Common myeloid progenitor, CD34-positive (primary cell): ENCODE measurements at regions not wholly inside any gene's neighbourhood (a gene's known extent, or its start where the extent isn't known, plus 50 kb on each side); places are given as distances from the start of the nearest gene placed in this dataset.

Source experiments
- CTCF ChIA-PET: fragments of 350-600 bp; sonication (Branson Sonifier 250); formaldehyde crosslinking; loops from one replicate; lab custom pipeline; 2021; ENCODE audit warnings: antibody characterized with exemption; lab: Charles Lee
- POLR2A ChIA-PET: fragments of 350-600 bp; sonication (Branson Sonifier 250); formaldehyde crosslinking; loops from one replicate; lab custom pipeline; 2021; ENCODE audit warnings: antibody characterized with exemption; lab: Charles Lee
- DNase-seq, 3 donors: peaks; one replicate each; pipeline versions ENCODE4 v3.0.0 to v3.0.0-alpha.2; 2013
- H3K27ac ChIP-seq, 2 experiments: 1 replicate in 1 of 2; 2 replicates in 1 of 2; pipeline ENCODE4 v1.7.0; 2013; ENCODE audit warnings: inconsistent platforms in 2 of 2, low read length in 2 of 2, mild to moderate bottlenecking in 2 of 2, low read depth in 1 of 2, moderate library complexity in 1 of 2; ENCODE audit not compliant: severe bottlenecking in 2 of 2, insufficient read depth in 1 of 2, poor library complexity in 1 of 2
- H3K27me3 ChIP-seq, 5 experiments: replicated peaks in 2 of 5; 1 replicate in 3 of 5; 2 replicates in 2 of 5; pipeline versions ENCODE4 v1.6.1 to v1.7.0; 2013; ENCODE audit warnings: low read length in 4 of 5, mild to moderate bottlenecking in 2 of 5, moderate library complexity in 2 of 5, inconsistent platforms in 1 of 5; ENCODE audit not compliant: insufficient read depth in 5 of 5, control insufficient read depth in 4 of 5
- H3K36me3 ChIP-seq, 4 experiments: 1 replicate in 2 of 4; 2 replicates in 2 of 4; pipeline versions ENCODE4 v1.6.1 to v1.7.0; 2013; ENCODE audit warnings: low read length in 3 of 4, control low read depth in 1 of 4, mild to moderate bottlenecking in 1 of 4; ENCODE audit not compliant: control insufficient read depth in 4 of 4, insufficient read depth in 4 of 4
- H3K4me1 ChIP-seq, 4 experiments: 1 replicate in 3 of 4; 2 replicates in 1 of 4; pipeline versions ENCODE4 v1.6.1 to v1.7.1; 2013; ENCODE audit warnings: low read length in 3 of 4, mild to moderate bottlenecking in 3 of 4, control low read depth in 1 of 4, inconsistent platforms in 1 of 4, moderate library complexity in 1 of 4; ENCODE audit not compliant: control insufficient read depth in 4 of 4, insufficient read depth in 4 of 4; ENCODE audit errors: control extremely low read depth in 1 of 4
- H3K4me3 ChIP-seq, 7 experiments: 1 replicate in 4 of 7; 2 replicates in 3 of 7; pipeline versions ENCODE4 v1.5.1 to v1.7.0; 2013; ENCODE audit warnings: mild to moderate bottlenecking in 7 of 7, low read length in 6 of 7, moderate library complexity in 6 of 7, inconsistent platforms in 2 of 7, low read depth in 2 of 7, control low read depth in 1 of 7; ENCODE audit not compliant: insufficient read depth in 4 of 7, control insufficient read depth in 1 of 7; ENCODE audit errors: extremely low read depth in 1 of 7
- H3K9me3 ChIP-seq, 5 experiments: 1 replicate in 4 of 5; 2 replicates in 1 of 5; pipeline versions ENCODE4 v1.6.1 to v1.7.1; 2013; ENCODE audit warnings: low read length in 4 of 5, mild to moderate bottlenecking in 2 of 5, inconsistent platforms in 1 of 5, low read depth in 1 of 5, moderate library complexity in 1 of 5; ENCODE audit not compliant: control insufficient read depth in 4 of 5, insufficient read depth in 2 of 5; ENCODE audit errors: control extremely low read depth in 1 of 5
- WGBS: methylation state at CpG from one replicate; pipeline ENCODE4 v1.1.5; 2013; ENCODE audit not compliant: insufficient coverage; 5-methylcytosine and 5-hydroxymethylcytosine counted together

DNA sequence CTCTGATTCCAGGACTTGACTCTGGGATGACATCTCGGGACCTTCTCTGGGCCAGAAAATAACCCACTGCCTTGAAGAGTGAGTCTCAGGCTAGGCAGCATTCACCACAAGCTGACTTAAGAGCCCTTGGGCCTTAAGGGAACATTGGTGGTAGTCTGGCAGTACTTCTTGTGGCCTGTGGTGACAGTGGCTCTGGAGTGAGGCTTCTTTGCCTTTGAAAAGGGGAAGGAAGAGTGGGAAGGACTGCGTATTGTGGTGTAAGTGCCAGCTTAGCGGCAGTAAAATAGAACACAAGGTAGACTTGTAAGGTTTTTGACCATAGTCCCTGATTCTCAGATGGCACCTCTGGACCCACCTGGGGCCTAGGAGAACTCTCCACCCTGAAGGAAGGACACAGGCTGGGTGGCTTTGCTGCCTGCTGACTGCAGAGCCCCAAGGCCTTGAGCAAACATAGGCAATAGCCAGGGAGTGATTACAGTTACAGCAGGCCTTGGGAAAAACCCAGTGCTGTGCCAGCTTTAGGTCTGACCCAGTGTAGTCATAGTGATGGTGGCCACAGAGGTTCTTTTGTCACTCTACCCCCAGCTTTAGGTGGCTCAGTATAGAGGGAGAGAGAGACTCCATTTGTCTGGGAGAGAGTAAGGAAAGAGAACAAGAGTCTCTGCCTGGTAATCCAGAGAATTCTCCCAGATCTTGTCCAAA is 483.9 kb downstream of the SH2D4B start:
- H3K27me3 ChIP-seq = no peaks in the 10 kb centered on the region
- H3K4me3 ChIP-seq = no peak overlapping the region
- peak; percentile 71 to 92 (median 91) for DNase-seq
- no peaks in the 10 kb centered on the region for H3K36me3 ChIP-seq
- CTCF ChIA-PET = interaction anchor here (1.4 to 1.5 kb wide), 2 partner anchors 97 to 359 kb away, joined by 3 to 4 read pairs; no protein-coding TSS in a partner anchor
- peaks cover 0 to 15% (median 10%) of the 10 kb centered on the region in 4 experiments for H3K4me1 ChIP-seq
- POLR2A ChIA-PET = interaction anchor here (0.6 kb wide), 1 partner anchor 9 kb away, joined by 3 read pairs; no protein-coding TSS in a partner anchor
- 24% methylated on average over 3 of the region's 3 CpGs for WGBS
- no peaks in the 10 kb centered on the region for H3K9me3 ChIP-seq
- H3K27ac ChIP-seq = no peak overlapping the region

GRCh38 chr10:81026591-81026990 is 488.9 kb downstream of the SH2D4B start:
- DNase-seq = no peak
- Histone ChIP-seq H3K27me3 (peaks cover 0 to 3% (median 0%) of the 10 kb centered on the region in 5 experiments), H3K27ac (no peak overlapping the region), H3K4me1 (peaks cover 0 to 5% (median 2%) of the 10 kb centered on the region in 4 experiments), H3K4me3 (no peak overlapping the region), H3K9me3 (no peaks in the 10 kb centered on the region), H3K36me3 (no peaks in the 10 kb centered on the region)
- WGBS = no CpG with 5 or more reads among the region's 3 CpGs
- CTCF ChIA-PET = interaction anchor here (0.7 kb wide), 2 partner anchors 13 to 153 kb away, joined by 3 read pairs; no protein-coding TSS in a partner anchor
- POLR2A ChIA-PET = no interaction called here

- no peaks in the 10 kb centered on the region for H3K36me3 ChIP-seq
- 100% methylated on average over 1 of the region's 1 CpG for WGBS
- H3K4me3 ChIP-seq = no peak overlapping the region
- no peak for DNase-seq
- no peaks in the 10 kb centered on the region for H3K9me3 ChIP-seq
- no peak overlapping the region for H3K27ac ChIP-seq
- H3K4me1 ChIP-seq = no peaks in the 10 kb centered on the region
- H3K27me3 ChIP-seq = peaks cover 0 to 3% (median 0%) of the 10 kb centered on the region in 5 experiments
- ChIA-PET CTCF (interaction anchor here (0.7 kb wide), 1 partner anchor 13 kb away, joined by 3 read pairs; no protein-coding TSS in a partner anchor), POLR2A (no interaction called here)
These were observed 489.5 kb downstream of the SH2D4B start for GRCh38 chr10:81027223-81027622.

GRCh38 chr10:81027706-81028105 is 490.0 kb downstream of the SH2D4B start:
- no peak overlapping the region for H3K27ac ChIP-seq
- H3K4me3 ChIP-seq = no peak overlapping the region
- DNase-seq = no peak
- peaks cover 0 to 3% (median 0%) of the 10 kb centered on the region in 5 experiments for H3K27me3 ChIP-seq
- no peaks in the 10 kb centered on the region for H3K36me3 ChIP-seq
- H3K4me1 ChIP-seq = no peaks in the 10 kb centered on the region
- CTCF ChIA-PET = no interaction called here
- POLR2A ChIA-PET = no interaction called here
- 100% methylated on average over 3 of the region's 4 CpGs for WGBS
- no peaks in the 10 kb centered on the region for H3K9me3 ChIP-seq

DNA sequence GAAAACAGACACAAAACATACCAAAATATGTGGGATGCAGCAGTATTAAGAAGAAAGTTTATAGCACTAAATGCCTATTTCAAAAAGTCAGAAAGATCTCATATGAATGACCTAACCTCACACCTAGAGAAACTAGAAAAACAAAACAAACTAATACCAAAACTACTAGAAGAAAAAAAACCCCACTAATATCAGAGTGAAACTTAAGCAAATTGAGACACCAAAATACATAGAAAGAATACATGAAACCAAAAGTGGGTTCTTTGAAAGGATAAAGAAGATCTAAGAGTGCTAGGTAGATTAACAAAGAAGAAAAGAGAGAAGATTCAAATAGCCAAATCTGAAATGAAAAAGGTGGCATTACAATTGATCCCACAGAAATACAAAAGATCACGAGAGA is 494.1 kb downstream of the SH2D4B start:
- Histone ChIP-seq H3K9me3 (peaks cover 0 to under 1% (median 0%) of the 10 kb centered on the region in 5 experiments), H3K36me3 (no peaks in the 10 kb centered on the region), H3K4me1 (no peaks in the 10 kb centered on the region), H3K27ac (no peak overlapping the region), H3K4me3 (no peak overlapping the region), H3K27me3 (peaks cover 0 to 6% (median 0%) of the 10 kb centered on the region in 5 experiments)
- no peak for DNase-seq
- no CpG with 5 or more reads among the region's 1 CpG for WGBS
- POLR2A ChIA-PET = no interaction called here
- CTCF ChIA-PET = no interaction called here

- Histone ChIP-seq H3K27ac (no peak overlapping the region), H3K27me3 (peaks cover 0 to 6% (median 0%) of the 10 kb centered on the region in 5 experiments), H3K4me1 (no peaks in the 10 kb centered on the region), H3K9me3 (peaks cover 0 to 4% (median 0%) of the 10 kb centered on the region in 5 experiments), H3K36me3 (no peaks in the 10 kb centered on the region), H3K4me3 (no peak overlapping the region)
- no CpG with 5 or more reads among the region's 4 CpGs for WGBS
- POLR2A ChIA-PET = no interaction called here
- CTCF ChIA-PET = no interaction called here
- DNase-seq = peak in 2 of 3 donors; percentile 46 to 49
These were observed 496.7 kb downstream of the SH2D4B start for GRCh38 chr10:81034383-81034782.

GRCh38 chr10:81036257-81036656 is 498.6 kb downstream of the SH2D4B start:
- peaks cover 0 to 4% (median 0%) of the 10 kb centered on the region in 5 experiments for H3K9me3 ChIP-seq
- H3K4me1 ChIP-seq = no peaks in the 10 kb centered on the region
- ChIA-PET CTCF (no interaction called here), POLR2A (no interaction called here)
- 88% methylated on average over 1 of the region's 3 CpGs for WGBS
- H3K36me3 ChIP-seq = no peaks in the 10 kb centered on the region
- H3K27ac ChIP-seq = no peak overlapping the region
- H3K4me3 ChIP-seq = no peak overlapping the region
- H3K27me3 ChIP-seq = peaks cover 0 to 3% (median 0%) of the 10 kb centered on the region in 5 experiments
- DNase-seq = no peak
